ENCODE measurements at regions not wholly inside any gene's neighbourhood (a gene's known extent, or its start where the extent isn't known, plus 50 kb on each side); places are given as distances from the start of the nearest gene placed in this dataset.

GRCh38 chr4:72919464-72919863 lies 150.1 kb downstream of the COX18 start:
- TF ChIP-seq, protein P1, sequence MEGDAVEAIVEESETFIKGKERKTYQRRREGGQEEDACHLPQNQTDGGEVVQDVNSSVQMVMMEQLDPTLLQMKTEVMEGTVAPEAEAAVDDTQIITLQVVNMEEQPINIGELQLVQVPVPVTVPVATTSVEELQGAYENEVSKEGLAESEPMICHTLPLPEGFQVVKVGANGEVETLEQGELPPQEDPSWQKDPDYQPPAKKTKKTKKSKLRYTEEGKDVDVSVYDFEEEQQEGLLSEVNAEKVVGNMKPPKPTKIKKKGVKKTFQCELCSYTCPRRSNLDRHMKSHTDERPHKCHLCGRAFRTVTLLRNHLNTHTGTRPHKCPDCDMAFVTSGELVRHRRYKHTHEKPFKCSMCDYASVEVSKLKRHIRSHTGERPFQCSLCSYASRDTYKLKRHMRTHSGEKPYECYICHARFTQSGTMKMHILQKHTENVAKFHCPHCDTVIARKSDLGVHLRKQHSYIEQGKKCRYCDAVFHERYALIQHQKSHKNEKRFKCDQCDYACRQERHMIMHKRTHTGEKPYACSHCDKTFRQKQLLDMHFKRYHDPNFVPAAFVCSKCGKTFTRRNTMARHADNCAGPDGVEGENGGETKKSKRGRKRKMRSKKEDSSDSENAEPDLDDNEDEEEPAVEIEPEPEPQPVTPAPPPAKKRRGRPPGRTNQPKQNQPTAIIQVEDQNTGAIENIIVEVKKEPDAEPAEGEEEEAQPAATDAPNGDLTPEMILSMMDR (IDR thresholded peaks at IDR 0.05; ENCODE audit: insufficient read depth, low read length) = no peak
- TF ChIP-seq POLR2AphosphoS5 (IDR thresholded peaks at IDR 0.05; ENCODE audit: low read depth) (no peak), GABPA (IDR thresholded peaks at IDR 0.05; ENCODE audit: low read depth) (no peak)
- TF ChIP-seq, protein P2, sequence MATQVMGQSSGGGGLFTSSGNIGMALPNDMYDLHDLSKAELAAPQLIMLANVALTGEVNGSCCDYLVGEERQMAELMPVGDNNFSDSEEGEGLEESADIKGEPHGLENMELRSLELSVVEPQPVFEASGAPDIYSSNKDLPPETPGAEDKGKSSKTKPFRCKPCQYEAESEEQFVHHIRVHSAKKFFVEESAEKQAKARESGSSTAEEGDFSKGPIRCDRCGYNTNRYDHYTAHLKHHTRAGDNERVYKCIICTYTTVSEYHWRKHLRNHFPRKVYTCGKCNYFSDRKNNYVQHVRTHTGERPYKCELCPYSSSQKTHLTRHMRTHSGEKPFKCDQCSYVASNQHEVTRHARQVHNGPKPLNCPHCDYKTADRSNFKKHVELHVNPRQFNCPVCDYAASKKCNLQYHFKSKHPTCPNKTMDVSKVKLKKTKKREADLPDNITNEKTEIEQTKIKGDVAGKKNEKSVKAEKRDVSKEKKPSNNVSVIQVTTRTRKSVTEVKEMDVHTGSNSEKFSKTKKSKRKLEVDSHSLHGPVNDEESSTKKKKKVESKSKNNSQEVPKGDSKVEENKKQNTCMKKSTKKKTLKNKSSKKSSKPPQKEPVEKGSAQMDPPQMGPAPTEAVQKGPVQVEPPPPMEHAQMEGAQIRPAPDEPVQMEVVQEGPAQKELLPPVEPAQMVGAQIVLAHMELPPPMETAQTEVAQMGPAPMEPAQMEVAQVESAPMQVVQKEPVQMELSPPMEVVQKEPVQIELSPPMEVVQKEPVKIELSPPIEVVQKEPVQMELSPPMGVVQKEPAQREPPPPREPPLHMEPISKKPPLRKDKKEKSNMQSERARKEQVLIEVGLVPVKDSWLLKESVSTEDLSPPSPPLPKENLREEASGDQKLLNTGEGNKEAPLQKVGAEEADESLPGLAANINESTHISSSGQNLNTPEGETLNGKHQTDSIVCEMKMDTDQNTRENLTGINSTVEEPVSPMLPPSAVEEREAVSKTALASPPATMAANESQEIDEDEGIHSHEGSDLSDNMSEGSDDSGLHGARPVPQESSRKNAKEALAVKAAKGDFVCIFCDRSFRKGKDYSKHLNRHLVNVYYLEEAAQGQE (IDR thresholded peaks at IDR 0.05; ENCODE audit: insufficient replicate concordance, low read depth) = no peak
